ENCODE measurements at regions not wholly inside any gene's neighbourhood (a gene's known extent, or its start where the extent isn't known, plus 50 kb on each side); places are given as distances from the start of the nearest gene placed in this dataset.

- Histone ChIP-seq H3K79me2 (ENCODE audit: control insufficient read depth, insufficient read depth, low read length, poor library complexity) (no peaks in the 10 kb centered on the region), H2BK5ac (ENCODE audit: low read depth, low read length, poor library complexity) (no peak overlapping the region), H3K27me3 (ENCODE audit: insufficient read depth, low read length) (no peaks in the 10 kb centered on the region), H3K18ac (ENCODE audit: low read length) (no peak overlapping the region), H2AK5ac (ENCODE audit: low read length) (no peak overlapping the region), H3K14ac (ENCODE audit: low read length) (no peak overlapping the region), H3K27ac (ENCODE audit: low read depth, low read length) (no peak overlapping the region), H3K4me2 (ENCODE audit: low read length) (no peak overlapping the region), H4K12ac (ENCODE audit: low read depth, low read length) (no peak overlapping the region), H2BK120ac (ENCODE audit: insufficient read depth, low read length, poor library complexity) (no peak overlapping the region), H2AFZ (ENCODE audit: insufficient read depth, low read length, poor library complexity) (no peak overlapping the region), H3K4me1 (ENCODE audit: control insufficient read depth in 1 of 2, insufficient read depth in 2 of 2, low read length in 2 of 2) (no peaks in the 10 kb centered on the region), H2BK12ac (ENCODE audit: low read length) (no peak overlapping the region), H3K79me1 (ENCODE audit: low read length) (no peaks in the 10 kb centered on the region), H4K8ac (ENCODE audit: low read depth, low read length) (no peak overlapping the region), H3K9ac (ENCODE audit: low read length) (no peak overlapping the region), H3K4ac (ENCODE audit: low read depth, low read length) (no peak overlapping the region), H3K9me3 (ENCODE audit: insufficient read depth, low read depth, low read length) (no peaks in the 10 kb centered on the region), H4K91ac (ENCODE audit: low read depth, low read length) (no peak overlapping the region), H3K23ac (ENCODE audit: low read length) (no peak overlapping the region), H3K4me3 (ENCODE audit: low read depth, low read length) (no peak overlapping the region), H3K36me3 (ENCODE audit: control insufficient read depth in 1 of 2, insufficient read depth in 2 of 2, low read length in 2 of 2) (no peaks in the 10 kb centered on the region)
- no CpG with 5 or more reads among the region's 5 CpGs for WGBS (ENCODE audit: extremely low coverage, insufficient coverage, insufficient read length)
- no peak for DNase-seq
Observed at GRCh38 chr4:14783011-14783877, 219.0 kb upstream of the CPEB2 start.

GRCh38 chr4:14787221-14787620 is 215.1 kb upstream of the CPEB2 start:
- Histone ChIP-seq H2BK12ac (ENCODE audit: low read length) (no peak overlapping the region), H4K12ac (ENCODE audit: low read depth, low read length) (no peak overlapping the region), H3K27ac (ENCODE audit: low read depth, low read length) (no peak overlapping the region), H3K79me2 (ENCODE audit: control insufficient read depth, insufficient read depth, low read length, poor library complexity) (no peaks in the 10 kb centered on the region), H2AFZ (ENCODE audit: insufficient read depth, low read length, poor library complexity) (no peak overlapping the region), H3K27me3 (ENCODE audit: insufficient read depth, low read length) (no peaks in the 10 kb centered on the region), H3K4ac (ENCODE audit: low read depth, low read length) (no peak overlapping the region), H3K9me3 (ENCODE audit: insufficient read depth, low read depth, low read length) (no peaks in the 10 kb centered on the region), H3K18ac (ENCODE audit: low read length) (no peak overlapping the region), H2AK5ac (ENCODE audit: low read length) (no peak overlapping the region), H3K9ac (ENCODE audit: low read length) (no peak overlapping the region), H3K23ac (ENCODE audit: low read length) (no peak overlapping the region), H4K91ac (ENCODE audit: low read depth, low read length) (no peak overlapping the region), H4K8ac (ENCODE audit: low read depth, low read length) (no peak overlapping the region), H2BK120ac (ENCODE audit: insufficient read depth, low read length, poor library complexity) (no peak overlapping the region), H3K79me1 (ENCODE audit: low read length) (no peaks in the 10 kb centered on the region), H3K14ac (ENCODE audit: low read length) (no peak overlapping the region), H2BK5ac (ENCODE audit: low read depth, low read length, poor library complexity) (no peak overlapping the region), H3K4me3 (ENCODE audit: low read depth, low read length) (no peak overlapping the region), H3K4me1 (ENCODE audit: control insufficient read depth in 1 of 2, insufficient read depth in 2 of 2, low read length in 2 of 2) (no peaks in the 10 kb centered on the region), H3K36me3 (ENCODE audit: control insufficient read depth in 1 of 2, insufficient read depth in 2 of 2, low read length in 2 of 2) (no peaks in the 10 kb centered on the region), H3K4me2 (ENCODE audit: low read length) (no peak overlapping the region)
- DNase-seq: no peak
- no CpG with 5 or more reads among the region's 4 CpGs for WGBS (ENCODE audit: extremely low coverage, insufficient coverage, insufficient read length)

- no peak overlapping the region for H2AFZ ChIP-seq (ENCODE audit: insufficient read depth, low read length, poor library complexity)
- H3K27me3 ChIP-seq (ENCODE audit: insufficient read depth, low read length): no peaks in the 10 kb centered on the region
- H3K79me2 ChIP-seq (ENCODE audit: control insufficient read depth, insufficient read depth, low read length, poor library complexity): no peaks in the 10 kb centered on the region
- no peak overlapping the region for H3K9ac ChIP-seq (ENCODE audit: low read length)
- H3K4me2 ChIP-seq (ENCODE audit: low read length): no peak overlapping the region
- no peak overlapping the region for H3K18ac ChIP-seq (ENCODE audit: low read length)
- no peaks in the 10 kb centered on the region for H3K79me1 ChIP-seq (ENCODE audit: low read length)
- H3K9me3 ChIP-seq (ENCODE audit: insufficient read depth, low read depth, low read length): peaks cover 2% of the 10 kb centered on the region
- H3K14ac ChIP-seq (ENCODE audit: low read length): no peak overlapping the region
- no peak overlapping the region for H4K91ac ChIP-seq (ENCODE audit: low read depth, low read length)
- no peak overlapping the region for H2BK5ac ChIP-seq (ENCODE audit: low read depth, low read length, poor library complexity)
- H3K23ac ChIP-seq (ENCODE audit: low read length): no peak overlapping the region
- no peak overlapping the region for H3K4me3 ChIP-seq (ENCODE audit: low read depth, low read length)
- no peaks in the 10 kb centered on the region for H3K36me3 ChIP-seq (ENCODE audit: control insufficient read depth in 1 of 2, insufficient read depth in 2 of 2, low read length in 2 of 2)
- no peak overlapping the region for H3K27ac ChIP-seq (ENCODE audit: low read depth, low read length)
- H4K8ac ChIP-seq (ENCODE audit: low read depth, low read length): no peak overlapping the region
- H2BK12ac ChIP-seq (ENCODE audit: low read length): no peak overlapping the region
- H4K12ac ChIP-seq (ENCODE audit: low read depth, low read length): no peak overlapping the region
- H2AK5ac ChIP-seq (ENCODE audit: low read length): no peak overlapping the region
- no peaks in the 10 kb centered on the region for H3K4me1 ChIP-seq (ENCODE audit: control insufficient read depth in 1 of 2, insufficient read depth in 2 of 2, low read length in 2 of 2)
- DNase-seq: peak in 1 of 2 donors; percentile 32
- no peak overlapping the region for H2BK120ac ChIP-seq (ENCODE audit: insufficient read depth, low read length, poor library complexity)
- no peak overlapping the region for H3K4ac ChIP-seq (ENCODE audit: low read depth, low read length)
Observed at GRCh38 chr4:14787894-14788293, 214.4 kb upstream of the CPEB2 start.

- H3K9me3 ChIP-seq (ENCODE audit: insufficient read depth, low read depth, low read length): peaks cover 2% of the 10 kb centered on the region
- no peaks in the 10 kb centered on the region for H3K27me3 ChIP-seq (ENCODE audit: insufficient read depth, low read length)
- no peak overlapping the region for H3K27ac ChIP-seq (ENCODE audit: low read depth, low read length)
- no peaks in the 10 kb centered on the region for H3K79me1 ChIP-seq (ENCODE audit: low read length)
- no peak overlapping the region for H3K4me3 ChIP-seq (ENCODE audit: low read depth, low read length)
- no peak overlapping the region for H4K91ac ChIP-seq (ENCODE audit: low read depth, low read length)
- H2BK5ac ChIP-seq (ENCODE audit: low read depth, low read length, poor library complexity): no peak overlapping the region
- H2AK5ac ChIP-seq (ENCODE audit: low read length): no peak overlapping the region
- H2BK120ac ChIP-seq (ENCODE audit: insufficient read depth, low read length, poor library complexity): no peak overlapping the region
- H3K4me1 ChIP-seq (ENCODE audit: control insufficient read depth in 1 of 2, insufficient read depth in 2 of 2, low read length in 2 of 2): no peaks in the 10 kb centered on the region
- H3K18ac ChIP-seq (ENCODE audit: low read length): no peak overlapping the region
- H3K36me3 ChIP-seq (ENCODE audit: control insufficient read depth in 1 of 2, insufficient read depth in 2 of 2, low read length in 2 of 2): no peaks in the 10 kb centered on the region
- no peak overlapping the region for H2BK12ac ChIP-seq (ENCODE audit: low read length)
- H3K23ac ChIP-seq (ENCODE audit: low read length): no peak overlapping the region
- H4K12ac ChIP-seq (ENCODE audit: low read depth, low read length): no peak overlapping the region
- no peak overlapping the region for H3K9ac ChIP-seq (ENCODE audit: low read length)
- H4K8ac ChIP-seq (ENCODE audit: low read depth, low read length): no peak overlapping the region
- no peak overlapping the region for H3K4me2 ChIP-seq (ENCODE audit: low read length)
- no peaks in the 10 kb centered on the region for H3K79me2 ChIP-seq (ENCODE audit: control insufficient read depth, insufficient read depth, low read length, poor library complexity)
- H2AFZ ChIP-seq (ENCODE audit: insufficient read depth, low read length, poor library complexity): no peak overlapping the region
- no peak for DNase-seq
- no peak overlapping the region for H3K4ac ChIP-seq (ENCODE audit: low read depth, low read length)
- H3K14ac ChIP-seq (ENCODE audit: low read length): no peak overlapping the region
Observed at GRCh38 chr4:14790494-14790893, 211.8 kb upstream of the CPEB2 start.

All from trophoblast cell (in vitro differentiated cells and primary cell).